ENCODE measurements at regions not wholly inside any gene's neighbourhood (a gene's known extent, or its start where the extent isn't known, plus 50 kb on each side); places are given as distances from the start of the nearest gene placed in this dataset.

- Mint-ChIP-seq H3K4me1 (ENCODE audit: low read depth, unreplicated experiment) (no peaks in the 10 kb centered on the region), H3K27ac (ENCODE audit: unreplicated experiment) (no peak overlapping the region), H3K36me3 (ENCODE audit: insufficient read depth, unreplicated experiment) (no peaks in the 10 kb centered on the region), H3K27me3 (ENCODE audit: unreplicated experiment) (peaks cover 18% of the 10 kb centered on the region), H3K9me3 (ENCODE audit: low read depth, unreplicated experiment) (no peaks in the 10 kb centered on the region), H3K4me3 (ENCODE audit: low read depth, unreplicated experiment) (no peak overlapping the region)
- intact Hi-C loops (cut with micrococcal nuclease; ENCODE audit: unreplicated experiment), result no loop called here
- TF ChIP-seq CTCF (IDR thresholded peaks at IDR 0.05; ENCODE audit: unreplicated experiment), result no peak
- CTCF ChIA-PET, result no interaction called here
- no TSS peak for BruUV-seq (replicated peaks)
- DNase-seq, result no peak
Measured at GRCh38 chrX:39678914-39679313, 418.8 kb downstream of the BCOR start.

- Mint-ChIP-seq H3K27me3 (ENCODE audit: unreplicated experiment) (peaks cover 16% of the 10 kb centered on the region), H3K4me1 (ENCODE audit: low read depth, unreplicated experiment) (no peaks in the 10 kb centered on the region), H3K27ac (ENCODE audit: unreplicated experiment) (no peak overlapping the region), H3K4me3 (ENCODE audit: low read depth, unreplicated experiment) (no peak overlapping the region), H3K9me3 (ENCODE audit: low read depth, unreplicated experiment) (no peaks in the 10 kb centered on the region), H3K36me3 (ENCODE audit: insufficient read depth, unreplicated experiment) (no peaks in the 10 kb centered on the region)
- CTCF ChIA-PET, result no interaction called here
- intact Hi-C loops (cut with micrococcal nuclease; ENCODE audit: unreplicated experiment), result no loop called here
- TF ChIP-seq CTCF (IDR thresholded peaks at IDR 0.05; ENCODE audit: unreplicated experiment), result no peak
- DNase-seq, result no peak
- BruUV-seq (replicated peaks), result no TSS peak
Measured at GRCh38 chrX:39679497-39680157, 418.1 kb downstream of the BCOR start.

- Mint-ChIP-seq H3K36me3 (ENCODE audit: insufficient read depth, unreplicated experiment) (no peaks in the 10 kb centered on the region), H3K4me1 (ENCODE audit: low read depth, unreplicated experiment) (no peaks in the 10 kb centered on the region), H3K4me3 (ENCODE audit: low read depth, unreplicated experiment) (no peak overlapping the region), H3K9me3 (ENCODE audit: low read depth, unreplicated experiment) (no peaks in the 10 kb centered on the region), H3K27ac (ENCODE audit: unreplicated experiment) (no peak overlapping the region), H3K27me3 (ENCODE audit: unreplicated experiment) (peaks cover 39% of the 10 kb centered on the region)
- CTCF ChIA-PET, result no interaction called here
- no peak for DNase-seq
- TF ChIP-seq CTCF (IDR thresholded peaks at IDR 0.05; ENCODE audit: unreplicated experiment), result no peak
- intact Hi-C loops (cut with micrococcal nuclease; ENCODE audit: unreplicated experiment), result no loop called here
- BruUV-seq (replicated peaks), result no TSS peak
Measured at GRCh38 chrX:39681885-39682284, 415.9 kb downstream of the BCOR start.

- TF ChIP-seq CTCF (IDR thresholded peaks at IDR 0.05; ENCODE audit: unreplicated experiment), result no peak
- Mint-ChIP-seq H3K36me3 (ENCODE audit: insufficient read depth, unreplicated experiment) (no peaks in the 10 kb centered on the region), H3K27me3 (ENCODE audit: unreplicated experiment) (peaks cover 43% of the 10 kb centered on the region), H3K4me3 (ENCODE audit: low read depth, unreplicated experiment) (no peak overlapping the region), H3K4me1 (ENCODE audit: low read depth, unreplicated experiment) (no peaks in the 10 kb centered on the region), H3K9me3 (ENCODE audit: low read depth, unreplicated experiment) (no peaks in the 10 kb centered on the region), H3K27ac (ENCODE audit: unreplicated experiment) (no peak overlapping the region)
- intact Hi-C loops (cut with micrococcal nuclease; ENCODE audit: unreplicated experiment), result no loop called here
- CTCF ChIA-PET, result no interaction called here
- BruUV-seq (replicated peaks), result no TSS peak
- no peak for DNase-seq
Measured at GRCh38 chrX:39682778-39683177, 415.0 kb downstream of the BCOR start.

All from Calu3 (cell line).